HG03064 (cell line): ENCODE measurements at regions not wholly inside any gene's neighbourhood (a gene's known extent, or its start where the extent isn't known, plus 50 kb on each side); places are given as distances from the start of the nearest gene placed in this dataset.
"Not testable (repeated sequence)": the region's sequence is repeated elsewhere in the genome, so short reads cannot be mapped to it uniquely, and the experiment has no call there.

ENCODE experiments used
- ATAC-seq: cut with Tn5 transposase; IDR thresholded peaks from one replicate; pipeline ENCODE4 v1.9.1; 2021; ENCODE audit warnings: low read depth; ENCODE audit not compliant: unreplicated experiment

DNA sequence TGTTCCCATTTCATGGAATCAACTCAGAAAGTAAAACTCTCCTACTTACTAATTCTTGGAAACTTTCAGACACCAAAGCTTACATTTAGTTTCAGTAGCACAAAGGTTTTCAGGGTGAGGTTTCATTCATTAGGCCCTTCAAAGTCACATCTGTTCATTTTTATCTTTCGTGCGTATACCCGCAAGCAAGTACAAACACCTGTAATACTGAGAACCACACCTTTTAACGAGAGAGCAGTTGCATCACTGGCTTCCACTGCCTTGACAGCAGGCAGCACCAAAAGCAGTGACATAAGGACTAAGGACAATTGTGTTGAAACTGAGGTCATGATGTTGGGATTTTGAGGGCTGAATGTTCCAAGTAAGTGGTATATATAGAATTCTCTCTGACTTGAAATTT lies 60.5 kb downstream of the GOLGA6L22 start:
- ATAC-seq, result not testable (repeated sequence)

DNA sequence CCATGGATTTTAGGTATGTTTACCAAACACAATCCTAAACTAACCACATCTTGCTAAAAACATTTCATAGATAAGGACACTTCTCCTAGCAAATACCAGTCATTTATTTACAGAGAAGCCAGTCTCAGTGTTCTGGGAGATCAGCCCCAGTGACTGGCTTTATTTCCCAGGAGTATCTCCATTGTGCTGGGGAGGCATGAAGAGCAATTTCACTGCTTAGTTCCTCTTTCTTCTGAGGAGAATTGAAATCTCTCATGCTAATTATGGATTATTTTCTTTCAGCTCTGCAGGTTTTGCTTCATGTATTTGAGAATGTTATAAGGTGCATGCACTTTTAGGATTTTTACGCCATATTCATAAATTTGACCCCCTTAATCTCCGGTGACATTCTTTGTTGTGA lies 67.8 kb downstream of the GOLGA6L22 start:
- not testable (repeated sequence) for ATAC-seq

DNA sequence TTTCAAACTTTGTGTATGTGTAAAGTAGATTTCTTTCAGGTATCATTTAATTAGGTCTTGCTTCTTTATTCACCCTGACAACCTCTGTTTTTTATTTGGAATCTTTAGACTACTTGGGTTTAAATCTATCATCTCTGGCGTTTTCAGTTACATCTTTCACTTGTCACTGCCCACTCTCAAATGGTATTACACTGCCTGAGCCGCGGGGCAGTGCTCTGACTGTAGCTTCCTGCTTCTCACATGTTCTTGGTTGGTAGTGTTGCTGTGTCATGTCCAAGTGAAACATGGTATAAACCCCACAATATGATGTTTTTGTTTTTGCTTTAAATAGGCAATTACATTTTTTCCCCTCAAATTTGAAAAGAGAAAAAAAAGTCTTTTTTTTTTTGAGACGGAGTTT lies 68.3 kb downstream of the GOLGA6L22 start:
- not testable (repeated sequence) for ATAC-seq

GRCh38 chr15:22529200-22529599 lies 70.5 kb downstream of the GOLGA6L22 start:
- not testable (repeated sequence) for ATAC-seq

DNA sequence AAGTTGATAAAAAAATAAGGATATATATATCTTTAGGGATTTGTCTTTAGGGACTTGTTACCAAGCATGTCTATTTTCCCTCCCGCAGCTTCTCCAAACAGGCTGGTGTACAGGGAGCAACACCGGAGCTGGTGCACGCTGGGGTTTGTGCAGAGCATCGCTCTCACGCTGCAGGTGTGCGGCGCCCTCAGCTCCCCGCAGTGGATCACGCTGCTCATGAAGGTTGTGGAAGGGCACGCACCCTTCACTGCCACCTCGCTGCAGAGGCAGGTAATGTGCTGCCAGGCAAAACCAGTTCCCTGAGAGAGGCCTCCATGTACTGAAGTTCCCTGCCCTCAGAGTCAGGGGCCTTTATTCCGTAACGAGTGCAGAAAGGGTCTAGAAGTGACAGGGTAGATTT lies 101.0 kb downstream of the GOLGA6L22 start:
- not testable (repeated sequence) for ATAC-seq

DNA sequence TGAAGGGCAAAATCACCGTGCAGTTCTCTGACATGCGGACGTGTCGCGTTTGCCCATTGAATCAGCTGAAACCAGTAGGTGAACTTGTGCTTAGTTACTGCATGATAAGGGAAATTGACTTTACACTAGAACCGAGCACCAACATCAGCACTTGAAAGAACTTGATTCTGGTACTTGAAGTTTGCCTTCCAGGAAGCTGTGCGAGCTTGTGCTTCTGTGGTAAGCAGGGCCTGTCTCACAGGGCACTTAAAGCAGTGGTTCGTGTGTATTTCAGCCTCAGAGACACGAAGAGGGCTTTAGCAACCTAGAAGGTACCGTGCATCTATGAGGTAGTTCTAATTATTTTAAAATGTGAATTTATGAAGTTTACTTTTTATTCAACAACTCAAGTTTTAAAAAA lies 103.0 kb downstream of the GOLGA6L22 start:
- ATAC-seq, result not testable (repeated sequence)

DNA sequence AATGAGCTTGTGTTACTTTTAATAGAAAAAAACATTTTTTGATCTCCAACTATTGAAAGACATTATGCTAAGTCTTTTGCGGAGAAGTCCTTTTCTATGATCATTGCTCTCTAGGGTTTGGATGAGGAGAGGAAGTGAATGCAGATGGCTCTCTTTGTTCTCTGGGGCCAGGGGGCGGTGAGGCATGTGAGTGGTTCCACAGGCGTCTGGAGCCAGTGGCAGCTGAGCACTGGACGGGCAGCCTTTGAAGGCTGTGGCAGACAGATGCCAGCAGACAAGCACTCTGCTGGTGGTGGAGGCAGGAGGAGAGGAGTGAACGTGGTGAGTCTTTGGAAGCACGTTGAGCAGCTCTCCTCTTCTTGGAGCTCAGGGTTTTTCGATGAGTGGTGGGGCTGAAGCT lies 107.8 kb downstream of the GOLGA6L22 start:
- not testable (repeated sequence) for ATAC-seq

- ATAC-seq, result not testable (repeated sequence)
Measured at GRCh38 chr15:22569486-22569885, 110.8 kb downstream of the GOLGA6L22 start.

DNA sequence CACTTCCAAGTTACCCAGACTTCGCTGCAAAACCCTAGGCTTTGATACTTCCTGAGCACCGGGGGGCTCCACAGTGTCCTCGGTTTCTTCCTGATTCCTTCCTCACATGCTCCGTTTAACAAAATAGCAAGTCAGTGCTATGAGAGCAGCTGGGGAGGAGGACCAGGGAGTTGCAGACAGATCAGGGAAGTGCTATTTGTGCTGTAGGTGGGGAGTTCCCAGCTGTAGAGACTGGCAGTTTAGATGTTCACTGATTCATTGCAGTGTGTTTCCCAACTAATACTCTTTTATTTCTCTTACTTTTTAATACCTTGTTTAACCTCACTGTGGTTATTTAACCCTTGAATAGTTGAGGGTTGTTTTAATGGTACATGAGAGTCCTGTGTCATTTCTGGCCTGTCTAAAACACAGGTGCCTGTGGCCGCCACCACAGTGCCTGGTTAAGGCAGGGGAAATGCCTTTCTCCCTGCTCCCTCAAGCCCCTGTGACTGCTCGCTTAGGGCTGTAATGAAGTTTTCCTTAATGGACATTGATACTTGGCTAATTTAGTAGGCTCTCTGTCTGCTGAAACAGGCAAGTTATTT lies 113.5 kb downstream of the GOLGA6L22 start:
- ATAC-seq, result not testable (repeated sequence)

DNA sequence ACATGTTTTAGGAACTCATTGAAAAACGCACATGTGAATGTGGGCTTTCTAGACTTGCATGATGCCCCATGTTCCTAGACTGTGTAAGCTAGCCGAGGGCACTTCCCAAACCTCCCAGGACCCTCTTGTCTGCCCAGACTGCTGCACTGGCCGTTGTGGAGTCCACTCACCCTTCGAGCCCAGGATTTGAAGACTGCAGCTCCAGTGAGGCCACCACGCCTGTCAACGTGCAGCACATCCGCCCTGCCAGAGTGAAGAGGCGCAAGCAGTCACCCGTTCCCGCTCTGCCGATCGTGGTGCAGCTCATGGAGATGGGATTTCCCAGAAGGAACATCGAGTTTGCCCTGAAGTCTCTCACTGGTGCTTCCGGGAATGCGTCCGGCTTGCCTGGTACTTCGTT lies 114.1 kb downstream of the GOLGA6L22 start:
- not testable (repeated sequence) for ATAC-seq

- not testable (repeated sequence) for ATAC-seq
Measured at GRCh38 chr15:22577828-22578227, 119.1 kb downstream of the GOLGA6L22 start.

GRCh38 chr15:22579213-22579612 lies 120.5 kb downstream of the GOLGA6L22 start:
- not testable (repeated sequence) for ATAC-seq

DNA sequence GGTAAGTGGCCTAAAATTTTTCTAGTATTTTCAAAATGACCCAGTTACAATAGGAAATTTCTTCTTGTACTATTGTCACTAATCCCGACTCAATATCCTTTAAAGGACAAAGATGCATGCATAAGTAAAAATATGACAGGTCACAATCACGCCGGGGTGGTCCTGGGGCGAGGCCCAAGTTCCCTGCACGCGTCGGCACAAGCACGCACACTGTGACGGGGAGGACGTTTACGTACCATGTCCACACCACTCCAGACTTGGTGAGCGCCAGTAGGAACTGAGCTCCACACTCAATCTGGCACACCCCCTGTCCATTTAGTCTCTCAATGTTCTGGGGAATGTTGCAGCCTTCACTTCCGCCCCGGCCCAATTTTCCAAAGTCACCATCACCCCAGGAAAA lies 128.7 kb downstream of the GOLGA6L22 start:
- not testable (repeated sequence) for ATAC-seq

DNA sequence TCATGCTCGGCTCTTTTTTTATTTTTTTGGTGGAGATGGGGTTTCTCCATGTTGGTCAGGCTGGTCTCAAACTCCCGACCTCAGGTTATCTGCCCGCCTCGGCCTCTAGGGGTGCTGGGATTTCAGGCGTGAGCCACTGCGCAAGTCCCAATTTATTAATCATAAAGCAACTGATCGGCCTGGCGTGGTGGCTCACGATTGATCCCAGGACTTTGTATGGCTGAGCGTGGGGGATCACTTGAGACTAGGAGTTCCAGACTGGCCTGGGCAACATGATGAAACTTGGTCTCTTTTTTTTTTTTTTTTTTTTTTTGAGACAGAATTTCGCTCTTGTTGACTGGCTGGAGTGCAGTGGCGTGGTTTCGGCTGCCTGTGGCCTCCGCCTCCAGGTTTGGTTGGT lies 139.8 kb downstream of the GOLGA6L22 start:
- ATAC-seq, result not testable (repeated sequence)

GRCh38 chr15:22599526-22600320 lies 141.0 kb downstream of the GOLGA6L22 start:
- not testable (repeated sequence) for ATAC-seq

GRCh38 chr15:22616976-22617375 lies 158.3 kb downstream of the GOLGA6L22 start:
- not testable (repeated sequence) for ATAC-seq

- not testable (repeated sequence) for ATAC-seq
Measured at GRCh38 chr15:22631789-22632188, 154.7 kb upstream of the NIPA1 start.

DNA sequence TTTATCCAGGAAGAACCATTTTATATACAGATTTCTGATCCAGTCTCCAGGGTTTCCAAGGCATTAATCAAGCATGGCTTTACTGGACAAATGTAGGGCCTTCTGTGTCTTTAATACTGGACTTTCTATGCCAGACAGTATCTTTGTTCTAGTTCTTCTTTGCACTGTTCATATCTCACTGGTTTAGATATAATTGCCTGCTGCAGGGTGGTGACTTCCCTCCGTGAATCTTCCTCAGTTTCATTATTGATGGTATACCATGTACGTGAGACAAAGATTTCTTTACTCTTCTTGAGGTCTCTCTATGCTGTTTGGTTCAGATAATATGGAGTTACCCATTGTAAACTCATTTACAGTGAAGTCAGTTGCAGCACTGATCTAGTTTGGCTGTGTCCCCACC lies 146.5 kb upstream of the NIPA1 start:
- not testable (repeated sequence) for ATAC-seq

GRCh38 chr15:22649458-22649857 lies 137.0 kb upstream of the NIPA1 start:
- ATAC-seq, result not testable (repeated sequence)

GRCh38 chr15:22651179-22651578 lies 135.3 kb upstream of the NIPA1 start:
- not testable (repeated sequence) for ATAC-seq

GRCh38 chr15:22664294-22665058 lies 122.0 kb upstream of the NIPA1 start:
- ATAC-seq, result peak; percentile 77
